IPS-NIHi11 (cell line): ENCODE measurements at regions not wholly inside any gene's neighbourhood (a gene's known extent, or its start where the extent isn't known, plus 50 kb on each side); places are given as distances from the start of the nearest gene placed in this dataset.

ENCODE experiments used
- DNase-seq: peaks from one replicate; pipeline ENCODE4 v3.0.0; 2012; ENCODE audit warnings: mixed read lengths, low spot score

- DNase-seq, result no peak
Observed at GRCh38 chr20:60430516-60431001, 472.3 kb downstream of the CDH26 start.

GRCh38 chr20:60431349-60431748 lies 473.1 kb downstream of the CDH26 start:
- no peak for DNase-seq

GRCh38 chr20:60437418-60437817 lies 479.2 kb downstream of the CDH26 start:
- DNase-seq, result no peak

- no peak for DNase-seq
Observed at GRCh38 chr20:60446267-60447111, 488.3 kb downstream of the CDH26 start.

- DNase-seq, result no peak
Observed at GRCh38 chr20:60447703-60448102, 489.5 kb downstream of the CDH26 start.

GRCh38 chr20:60453388-60454246 lies 495.4 kb downstream of the CDH26 start:
- DNase-seq, result peak; percentile 60

GRCh38 chr20:60454491-60454890 lies 496.3 kb downstream of the CDH26 start:
- no peak for DNase-seq

GRCh38 chr20:60455272-60455671 lies 497.0 kb downstream of the CDH26 start:
- DNase-seq, result no peak

- no peak for DNase-seq
Observed at GRCh38 chr20:60459212-60459611, 501.0 kb downstream of the CDH26 start.

- no peak for DNase-seq
Observed at GRCh38 chr20:60461993-60462392, 503.8 kb downstream of the CDH26 start.

- no peak for DNase-seq
Observed at GRCh38 chr20:60463798-60464197, 505.6 kb downstream of the CDH26 start.

GRCh38 chr20:60465439-60465838 lies 507.2 kb downstream of the CDH26 start:
- DNase-seq, result no peak

GRCh38 chr20:60465993-60466686 lies 507.9 kb downstream of the CDH26 start:
- no peak for DNase-seq

- no peak for DNase-seq
Observed at GRCh38 chr20:60466687-60467022, 508.4 kb downstream of the CDH26 start.

GRCh38 chr20:60467078-60467477 lies 508.9 kb downstream of the CDH26 start:
- DNase-seq, result no peak

GRCh38 chr20:60467771-60468170 lies 509.5 kb downstream of the CDH26 start:
- no peak for DNase-seq

- DNase-seq, result no peak
Observed at GRCh38 chr20:60469829-60470228, 511.6 kb downstream of the CDH26 start.

GRCh38 chr20:60470366-60470765 lies 512.1 kb downstream of the CDH26 start:
- no peak for DNase-seq

GRCh38 chr20:60473211-60473610 lies 515.0 kb downstream of the CDH26 start:
- no peak for DNase-seq

GRCh38 chr20:60474385-60474910 lies 516.2 kb downstream of the CDH26 start:
- DNase-seq, result no peak

GRCh38 chr20:60476045-60476444 lies 517.8 kb downstream of the CDH26 start:
- DNase-seq, result no peak

GRCh38 chr20:60477958-60478357 lies 519.7 kb downstream of the CDH26 start:
- no peak for DNase-seq
